ENCODE measurements at regions not wholly inside any gene's neighbourhood (a gene's known extent, or its start where the extent isn't known, plus 50 kb on each side); places are given as distances from the start of the nearest gene placed in this dataset.

DNA sequence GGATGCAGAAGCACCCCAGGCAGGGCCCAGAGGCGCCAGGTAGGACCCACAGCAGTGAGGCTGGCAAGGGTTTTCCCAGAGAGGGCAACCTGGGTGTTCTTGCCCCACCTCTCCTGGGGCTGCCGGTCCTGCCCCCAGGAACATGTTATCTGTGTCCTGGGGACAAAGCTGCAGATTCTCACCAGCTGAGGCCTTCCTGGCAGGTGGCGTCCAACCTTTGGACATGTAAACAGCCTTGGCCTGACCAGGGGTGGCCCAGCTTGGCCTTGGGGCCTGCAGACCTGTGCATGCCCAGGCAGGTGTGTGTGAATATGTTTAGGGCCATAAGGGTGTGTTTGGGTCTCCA, 101.8 kb upstream of the LARP1 start (continued):
- TF ChIP-seq PRPF4 (IDR thresholded peaks at IDR 0.05; ENCODE audit: low read depth, low read length, poor library complexity, severe bottlenecking) (no peak), SP2 (CRISPR knock-in tag; IDR thresholded peaks at IDR 0.05) (no peak), ZFYVE20 (CRISPR knock-in tag; IDR thresholded peaks at IDR 0.05; ENCODE audit: borderline replicate concordance, low read depth) (no peak), ZNF614 (CRISPR knock-in tag; IDR thresholded peaks at IDR 0.05; ENCODE audit: borderline replicate concordance) (peak; percentile 38; the same call in 1 of the 2 replicates), PBX2 (CRISPR knock-in tag; IDR thresholded peaks at IDR 0.05) (no peak), FOXO4 (CRISPR knock-in tag; conservative IDR thresholded peaks at IDR 0.05) (no peak), RFX1 (IDR thresholded peaks at IDR 0.05) (no peak), ZNF670 (CRISPR knock-in tag; IDR thresholded peaks at IDR 0.05; ENCODE audit: borderline replicate concordance) (no peak), THAP9 (CRISPR knock-in tag; IDR thresholded peaks at IDR 0.05; ENCODE audit: borderline replicate concordance) (peak; percentile 63; the same call in 1 of the 2 replicates), MLLT10 (CRISPR knock-in tag; IDR thresholded peaks at IDR 0.05) (no peak), ZSCAN22 (CRISPR knock-in tag; IDR thresholded peaks at IDR 0.05) (peak; percentile 61; the same call in 1 of the 2 replicates), NCOA5 (CRISPR knock-in tag; IDR thresholded peaks at IDR 0.05) (no peak), ADNP (CRISPR knock-in tag; IDR thresholded peaks at IDR 0.05) (no peak; the same call in 1 of the 2 replicates), ZNF292 (CRISPR knock-in tag; IDR thresholded peaks at IDR 0.05; ENCODE audit: borderline replicate concordance, low read depth) (peak; percentile 95; the same call in 1 of the 2 replicates), ZNF143 (CRISPR knock-in tag; IDR thresholded peaks at IDR 0.05) (no peak), AHR (CRISPR knock-in tag; IDR thresholded peaks at IDR 0.05) (no peak), ATAD3A (CRISPR knock-in tag; IDR thresholded peaks at IDR 0.05) (no peak), ZFP82 (CRISPR knock-in tag; IDR thresholded peaks at IDR 0.05; ENCODE audit: borderline replicate concordance) (no peak), TIGD3 (CRISPR knock-in tag; IDR thresholded peaks at IDR 0.05; ENCODE audit: borderline replicate concordance) (no peak)
- TF ChIP-seq, protein P1, sequence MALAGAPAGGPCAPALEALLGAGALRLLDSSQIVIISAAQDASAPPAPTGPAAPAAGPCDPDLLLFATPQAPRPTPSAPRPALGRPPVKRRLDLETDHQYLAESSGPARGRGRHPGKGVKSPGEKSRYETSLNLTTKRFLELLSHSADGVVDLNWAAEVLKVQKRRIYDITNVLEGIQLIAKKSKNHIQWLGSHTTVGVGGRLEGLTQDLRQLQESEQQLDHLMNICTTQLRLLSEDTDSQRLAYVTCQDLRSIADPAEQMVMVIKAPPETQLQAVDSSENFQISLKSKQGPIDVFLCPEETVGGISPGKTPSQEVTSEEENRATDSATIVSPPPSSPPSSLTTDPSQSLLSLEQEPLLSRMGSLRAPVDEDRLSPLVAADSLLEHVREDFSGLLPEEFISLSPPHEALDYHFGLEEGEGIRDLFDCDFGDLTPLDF (CRISPR knock-in tag; IDR thresholded peaks at IDR 0.05) = no peak
